ENCODE measurements at regions not wholly inside any gene's neighbourhood (a gene's known extent, or its start where the extent isn't known, plus 50 kb on each side); places are given as distances from the start of the nearest gene placed in this dataset.

- H3K36me3 ChIP-seq, result no peaks in the 10 kb centered on the region
- WGBS (ENCODE audit: insufficient coverage, low coverage, low lambda C conversion rate, missing lambda C conversion rate), result 26% methylated on average over 3 of the region's 9 CpGs
Measured at GRCh38 chr13:31441800-31442510, 242.2 kb downstream of the B3GLCT start.

GRCh38 chr13:31442571-31442970, 242.8 kb downstream of the B3GLCT start:
- no peaks in the 10 kb centered on the region for H3K36me3 ChIP-seq
- DNase-seq, result no peak
- no peaks in the 10 kb centered on the region for H3K4me1 ChIP-seq
- H3K27me3 ChIP-seq, result no peaks in the 10 kb centered on the region
- intact Hi-C loops (cut with DNase I), result loop anchor here in 1 of 2 donors (10.0 kb wide), 1 partner anchor 312 kb away; no protein-coding TSS in a partner anchor
- no peaks in the 10 kb centered on the region for H3K9me3 ChIP-seq
- WGBS (ENCODE audit: insufficient coverage, low coverage, low lambda C conversion rate, missing lambda C conversion rate), result 18% methylated on average over 4 of the region's 4 CpGs
- TF ChIP-seq POLR2A (IDR thresholded peaks at IDR 0.05), result no peak
- no peak for TF ChIP-seq CTCF (IDR thresholded peaks at IDR 0.05)
- ATAC-seq, result no peak
- H3K4me3 ChIP-seq, result no peak overlapping the region
- no peak overlapping the region for H3K27ac ChIP-seq

More at GRCh38 chr13:31441800-31442510, 242.2 kb downstream of the B3GLCT start:
- no peaks in the 10 kb centered on the region for H3K9me3 ChIP-seq
- ATAC-seq (no peak), DNase-seq (no peak)
- H3K27me3 ChIP-seq, result no peaks in the 10 kb centered on the region
- intact Hi-C loops (cut with DNase I), result loop anchor here in 1 of 2 donors (10.0 kb wide), 1 partner anchor 313 kb away; no protein-coding TSS in a partner anchor
- TF ChIP-seq CTCF (IDR thresholded peaks at IDR 0.05), result no peak
- TF ChIP-seq POLR2A (IDR thresholded peaks at IDR 0.05), result no peak
- H3K4me1 ChIP-seq, result no peaks in the 10 kb centered on the region
- H3K4me3 ChIP-seq, result no peak overlapping the region
- no peak overlapping the region for H3K27ac ChIP-seq

GRCh38 chr13:31444266-31444856, 244.6 kb downstream of the B3GLCT start:
- Histone ChIP-seq H3K4me3 (no peak overlapping the region), H3K27me3 (no peaks in the 10 kb centered on the region), H3K36me3 (no peaks in the 10 kb centered on the region), H3K27ac (no peak overlapping the region), H3K4me1 (no peaks in the 10 kb centered on the region), H3K9me3 (no peaks in the 10 kb centered on the region)
- DNase-seq, result no peak
- 61% methylated on average over 3 of the region's 3 CpGs for WGBS (ENCODE audit: insufficient coverage, low coverage, low lambda C conversion rate, missing lambda C conversion rate)
- ATAC-seq, result no peak
- TF ChIP-seq POLR2A (IDR thresholded peaks at IDR 0.05) (no peak), CTCF (IDR thresholded peaks at IDR 0.05) (no peak)
- intact Hi-C loops (cut with DNase I), result loop anchor here in 1 of 2 donors (10.0 kb wide), 1 partner anchor 310 kb away; no protein-coding TSS in a partner anchor

- H3K4me1 ChIP-seq, result no peaks in the 10 kb centered on the region
- H3K27me3 ChIP-seq, result no peaks in the 10 kb centered on the region
- ATAC-seq (no peak), DNase-seq (no peak)
- no peaks in the 10 kb centered on the region for H3K36me3 ChIP-seq
- H3K9me3 ChIP-seq, result no peaks in the 10 kb centered on the region
- WGBS (ENCODE audit: insufficient coverage, low coverage, low lambda C conversion rate, missing lambda C conversion rate), result 100% methylated on average over 2 of the region's 2 CpGs
- no peak for TF ChIP-seq CTCF (IDR thresholded peaks at IDR 0.05)
- no peak for TF ChIP-seq POLR2A (IDR thresholded peaks at IDR 0.05)
- H3K27ac ChIP-seq, result no peak overlapping the region
- intact Hi-C loops (cut with DNase I), result no loop called here
- no peak overlapping the region for H3K4me3 ChIP-seq
Measured at GRCh38 chr13:31452525-31452924, 252.8 kb downstream of the B3GLCT start.
